K562 (cell line): ENCODE measurements at regions not wholly inside any gene's neighbourhood (a gene's known extent, or its start where the extent isn't known, plus 50 kb on each side); places are given as distances from the start of the nearest gene placed in this dataset.

ENCODE experiments used
- BRCA1 ChIP-seq, 2 experiments: fragments of 450-650 bp in 1 of 2; sonication (generic) in 1 of 2; formaldehyde crosslinking in 1 of 2; IDR thresholded peaks; 2 replicates each; pipeline versions ENCODE4 v1.5.0 to v1.6.1; 2017 to 2020; ENCODE audit warnings: mild to moderate bottlenecking in 1 of 2, missing genetic modification reagents in 1 of 2
- CBX5 ChIP-seq: IDR thresholded peaks from 2 replicates; pipeline ENCODE4 v1.6.1; 2014; ENCODE audit warnings: low read depth, borderline replicate concordance
- FOS ChIP-seq: IDR thresholded peaks from 3 replicates; pipeline ENCODE4 v1.6.1; 2011; ENCODE audit not compliant: insufficient read length; ENCODE audit errors: extremely low read depth
- KAT7 ChIP-seq: sonication (generic); formaldehyde crosslinking; IDR thresholded peaks from 2 replicates; pipeline ENCODE4 v1.8.0; 2022; ENCODE audit warnings: missing genetic modification reagents, mild to moderate bottlenecking, borderline replicate concordance
- MBD2 ChIP-seq: sonication (generic); IDR thresholded peaks from 2 replicates; pipeline ENCODE4 v1.6.1; 2016; ENCODE audit warnings: low read depth, borderline replicate concordance
- MCM2 ChIP-seq: fragments of 450-650 bp; IDR thresholded peaks from 2 replicates; pipeline ENCODE4 v1.6.1; 2017; ENCODE audit warnings: low read depth, mild to moderate bottlenecking
- NR2C1 ChIP-seq, 2 experiments: fragments of 450-650 bp; IDR thresholded peaks; 2 replicates each; pipeline ENCODE4 v1.6.1; 2017; ENCODE audit warnings: mild to moderate bottlenecking in 2 of 2, antibody characterized with exemption in 1 of 2, inconsistent platforms in 1 of 2, missing compliant biosample characterization in 1 of 2, missing genetic modification characterization in 1 of 2
- POLR2B ChIP-seq: fragments of 450-650 bp; IDR thresholded peaks from 2 replicates; pipeline ENCODE4 v1.6.1; 2018; ENCODE audit warnings: low read depth; ENCODE audit not compliant: partially characterized antibody
- RBBP5 ChIP-seq: fragments of 200-600 bp; sonication (generic); IDR thresholded peaks from 2 replicates; pipeline ENCODE4 v1.6.1; 2012; ENCODE audit warnings: borderline replicate concordance, mild to moderate bottlenecking, low read length, control low read depth, inconsistent platforms; ENCODE audit not compliant: insufficient read depth, poor library complexity, severe bottlenecking
- SAFB ChIP-seq: fragments of 200-400 bp; formaldehyde crosslinking; IDR thresholded peaks from 2 replicates; pipeline ENCODE4 v1.6.1; 2017; ENCODE audit warnings: low read depth, low read length, borderline replicate concordance
- SAFB2 ChIP-seq: fragments of 200-400 bp; formaldehyde crosslinking; IDR thresholded peaks from 2 replicates; pipeline ENCODE4 v1.6.1; 2018; ENCODE audit warnings: borderline replicate concordance, low read length, low read depth, moderate library complexity; ENCODE audit not compliant: severe bottlenecking
- SAP30 ChIP-seq: fragments of 200-600 bp; sonication (generic); IDR thresholded peaks from 2 replicates; pipeline ENCODE4 v1.6.1; 2012; ENCODE audit warnings: borderline replicate concordance, low read depth, mild to moderate bottlenecking, moderate library complexity, low read length, control low read depth, inconsistent platforms; ENCODE audit not compliant: insufficient read depth, poor library complexity, severe bottlenecking
- SMARCC2 ChIP-seq: fragments of 450-650 bp; IDR thresholded peaks from 2 replicates; pipeline ENCODE4 v1.6.1; 2017; ENCODE audit warnings: antibody characterized with exemption, moderate library complexity, mild to moderate bottlenecking, low read depth
- TCF3 ChIP-seq: sonication (generic); formaldehyde crosslinking; IDR thresholded peaks from 2 replicates; pipeline ENCODE4 v1.4.0; 2020; ENCODE audit warnings: mild to moderate bottlenecking, missing genetic modification reagents
- TCF7 ChIP-seq: sonication (generic); IDR thresholded peaks from 2 replicates; pipeline ENCODE4 v1.6.1; 2016; ENCODE audit warnings: antibody characterized with exemption, borderline replicate concordance
- ZNF174 ChIP-seq: fragments of 250-450 bp; sonication (Bioruptor Pico); IDR thresholded peaks from 2 replicates; pipeline ENCODE4 v1.4.0; 2020; ENCODE audit warnings: mild to moderate bottlenecking
- TF ChIP-seq, protein P1 (sequence below): sonication (generic); formaldehyde crosslinking; IDR thresholded peaks from 2 replicates; pipeline ENCODE4 v1.8.1; 2023; ENCODE audit warnings: mild to moderate bottlenecking, missing genetic modification reagents
- TF ChIP-seq, protein P2 (sequence below), 2 experiments: IDR thresholded peaks; 2 replicates each; pipeline ENCODE4 v1.6.1; 2012; ENCODE audit warnings: improper control_type of control experiment in 2 of 2, low read depth in 2 of 2, low read length in 2 of 2, borderline replicate concordance in 1 of 2

- TF ChIP-seq, protein P1, sequence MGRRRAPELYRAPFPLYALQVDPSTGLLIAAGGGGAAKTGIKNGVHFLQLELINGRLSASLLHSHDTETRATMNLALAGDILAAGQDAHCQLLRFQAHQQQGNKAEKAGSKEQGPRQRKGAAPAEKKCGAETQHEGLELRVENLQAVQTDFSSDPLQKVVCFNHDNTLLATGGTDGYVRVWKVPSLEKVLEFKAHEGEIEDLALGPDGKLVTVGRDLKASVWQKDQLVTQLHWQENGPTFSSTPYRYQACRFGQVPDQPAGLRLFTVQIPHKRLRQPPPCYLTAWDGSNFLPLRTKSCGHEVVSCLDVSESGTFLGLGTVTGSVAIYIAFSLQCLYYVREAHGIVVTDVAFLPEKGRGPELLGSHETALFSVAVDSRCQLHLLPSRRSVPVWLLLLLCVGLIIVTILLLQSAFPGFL (CRISPR knock-in tag), result no peak
- TF ChIP-seq MBD2 (peak; percentile 66; the same call in 1 of the 2 replicates), SAP30 (peak; percentile 51), TCF3 (peak; percentile 17; the same call in 1 of the 2 replicates), POLR2B (peak; percentile 64), BRCA1 (IDR thresholded peaks at IDR 0.05) (no peak), BRCA1 (CRISPR knock-in tag; IDR thresholded peaks at IDR 0.05) (no peak), SMARCC2 (peak; percentile 89; the same call in 1 of the 2 replicates), TCF7 (peak; percentile 77; the same call in 1 of the 2 replicates), NR2C1 (IDR thresholded peaks at IDR 0.05) (no peak), NR2C1 (tag; IDR thresholded peaks at IDR 0.05) (no peak; the same call in 1 of the 2 replicates), ZNF174 (CRISPR knock-in tag) (no peak), SAFB2 (no peak), SAFB (no peak), RBBP5 (peak; percentile 79), FOS (peak; percentile 86), KAT7 (peak; percentile 92; the same call in 1 of the 2 replicates), MCM2 (no peak), CBX5 (peak; percentile 19; the same call in 1 of the 2 replicates)
- TF ChIP-seq, protein P2, sequence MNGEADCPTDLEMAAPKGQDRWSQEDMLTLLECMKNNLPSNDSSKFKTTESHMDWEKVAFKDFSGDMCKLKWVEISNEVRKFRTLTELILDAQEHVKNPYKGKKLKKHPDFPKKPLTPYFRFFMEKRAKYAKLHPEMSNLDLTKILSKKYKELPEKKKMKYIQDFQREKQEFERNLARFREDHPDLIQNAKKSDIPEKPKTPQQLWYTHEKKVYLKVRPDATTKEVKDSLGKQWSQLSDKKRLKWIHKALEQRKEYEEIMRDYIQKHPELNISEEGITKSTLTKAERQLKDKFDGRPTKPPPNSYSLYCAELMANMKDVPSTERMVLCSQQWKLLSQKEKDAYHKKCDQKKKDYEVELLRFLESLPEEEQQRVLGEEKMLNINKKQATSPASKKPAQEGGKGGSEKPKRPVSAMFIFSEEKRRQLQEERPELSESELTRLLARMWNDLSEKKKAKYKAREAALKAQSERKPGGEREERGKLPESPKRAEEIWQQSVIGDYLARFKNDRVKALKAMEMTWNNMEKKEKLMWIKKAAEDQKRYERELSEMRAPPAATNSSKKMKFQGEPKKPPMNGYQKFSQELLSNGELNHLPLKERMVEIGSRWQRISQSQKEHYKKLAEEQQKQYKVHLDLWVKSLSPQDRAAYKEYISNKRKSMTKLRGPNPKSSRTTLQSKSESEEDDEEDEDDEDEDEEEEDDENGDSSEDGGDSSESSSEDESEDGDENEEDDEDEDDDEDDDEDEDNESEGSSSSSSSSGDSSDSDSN (IDR thresholded peaks at IDR 0.05; ENCODE audit: borderline replicate concordance in 1 of 2, low read depth in 2 of 2, low read length in 2 of 2), result peak; percentile 78 to 81; a peak in 2 of 4 replicates
Measured at GRCh38 chr5:91280362-91281269, 102.5 kb downstream of the ARRDC3 start (continued).
